ENCODE measurements at regions not wholly inside any gene's neighbourhood (a gene's known extent, or its start where the extent isn't known, plus 50 kb on each side); places are given as distances from the start of the nearest gene placed in this dataset.

GRCh38 chr10:78703593-78703992, 365.2 kb upstream of the ZMIZ1 start:
- no peak for TF ChIP-seq RAD21 (IDR thresholded peaks at IDR 0.05; ENCODE audit: low read depth)
- no peak for TF ChIP-seq SIN3A (IDR thresholded peaks at IDR 0.05; ENCODE audit: low read depth)
- no peak for TF ChIP-seq ELF1 (IDR thresholded peaks at IDR 0.05; ENCODE audit: borderline replicate concordance, low read depth)
- no peak for TF ChIP-seq ZNF274 (IDR thresholded peaks at IDR 0.05; ENCODE audit: low read depth, low read length)
- TF ChIP-seq, protein P1, sequence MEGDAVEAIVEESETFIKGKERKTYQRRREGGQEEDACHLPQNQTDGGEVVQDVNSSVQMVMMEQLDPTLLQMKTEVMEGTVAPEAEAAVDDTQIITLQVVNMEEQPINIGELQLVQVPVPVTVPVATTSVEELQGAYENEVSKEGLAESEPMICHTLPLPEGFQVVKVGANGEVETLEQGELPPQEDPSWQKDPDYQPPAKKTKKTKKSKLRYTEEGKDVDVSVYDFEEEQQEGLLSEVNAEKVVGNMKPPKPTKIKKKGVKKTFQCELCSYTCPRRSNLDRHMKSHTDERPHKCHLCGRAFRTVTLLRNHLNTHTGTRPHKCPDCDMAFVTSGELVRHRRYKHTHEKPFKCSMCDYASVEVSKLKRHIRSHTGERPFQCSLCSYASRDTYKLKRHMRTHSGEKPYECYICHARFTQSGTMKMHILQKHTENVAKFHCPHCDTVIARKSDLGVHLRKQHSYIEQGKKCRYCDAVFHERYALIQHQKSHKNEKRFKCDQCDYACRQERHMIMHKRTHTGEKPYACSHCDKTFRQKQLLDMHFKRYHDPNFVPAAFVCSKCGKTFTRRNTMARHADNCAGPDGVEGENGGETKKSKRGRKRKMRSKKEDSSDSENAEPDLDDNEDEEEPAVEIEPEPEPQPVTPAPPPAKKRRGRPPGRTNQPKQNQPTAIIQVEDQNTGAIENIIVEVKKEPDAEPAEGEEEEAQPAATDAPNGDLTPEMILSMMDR (IDR thresholded peaks at IDR 0.05 in 2 of 3, conservative IDR thresholded peaks at IDR 0.05 in 1 of 3; ENCODE audit: borderline replicate concordance in 1 of 3, insufficient read depth in 1 of 3, low read depth in 2 of 3, low read length in 2 of 3) = no peak
- TF ChIP-seq TCF7L2 (IDR thresholded peaks at IDR 0.05; ENCODE audit: borderline replicate concordance, extremely low read depth, insufficient read depth, insufficient read length) = no peak
- TF ChIP-seq EZH2phosphoT487 (IDR thresholded peaks at IDR 0.05; ENCODE audit: borderline replicate concordance) = no peak
- no peak for TF ChIP-seq CBX3 (IDR thresholded peaks at IDR 0.05; ENCODE audit: low read depth)
- no peak for TF ChIP-seq ZFX (IDR thresholded peaks at IDR 0.05)
- TF ChIP-seq, protein P2, sequence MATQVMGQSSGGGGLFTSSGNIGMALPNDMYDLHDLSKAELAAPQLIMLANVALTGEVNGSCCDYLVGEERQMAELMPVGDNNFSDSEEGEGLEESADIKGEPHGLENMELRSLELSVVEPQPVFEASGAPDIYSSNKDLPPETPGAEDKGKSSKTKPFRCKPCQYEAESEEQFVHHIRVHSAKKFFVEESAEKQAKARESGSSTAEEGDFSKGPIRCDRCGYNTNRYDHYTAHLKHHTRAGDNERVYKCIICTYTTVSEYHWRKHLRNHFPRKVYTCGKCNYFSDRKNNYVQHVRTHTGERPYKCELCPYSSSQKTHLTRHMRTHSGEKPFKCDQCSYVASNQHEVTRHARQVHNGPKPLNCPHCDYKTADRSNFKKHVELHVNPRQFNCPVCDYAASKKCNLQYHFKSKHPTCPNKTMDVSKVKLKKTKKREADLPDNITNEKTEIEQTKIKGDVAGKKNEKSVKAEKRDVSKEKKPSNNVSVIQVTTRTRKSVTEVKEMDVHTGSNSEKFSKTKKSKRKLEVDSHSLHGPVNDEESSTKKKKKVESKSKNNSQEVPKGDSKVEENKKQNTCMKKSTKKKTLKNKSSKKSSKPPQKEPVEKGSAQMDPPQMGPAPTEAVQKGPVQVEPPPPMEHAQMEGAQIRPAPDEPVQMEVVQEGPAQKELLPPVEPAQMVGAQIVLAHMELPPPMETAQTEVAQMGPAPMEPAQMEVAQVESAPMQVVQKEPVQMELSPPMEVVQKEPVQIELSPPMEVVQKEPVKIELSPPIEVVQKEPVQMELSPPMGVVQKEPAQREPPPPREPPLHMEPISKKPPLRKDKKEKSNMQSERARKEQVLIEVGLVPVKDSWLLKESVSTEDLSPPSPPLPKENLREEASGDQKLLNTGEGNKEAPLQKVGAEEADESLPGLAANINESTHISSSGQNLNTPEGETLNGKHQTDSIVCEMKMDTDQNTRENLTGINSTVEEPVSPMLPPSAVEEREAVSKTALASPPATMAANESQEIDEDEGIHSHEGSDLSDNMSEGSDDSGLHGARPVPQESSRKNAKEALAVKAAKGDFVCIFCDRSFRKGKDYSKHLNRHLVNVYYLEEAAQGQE (IDR thresholded peaks at IDR 0.05; ENCODE audit: low read depth) = no peak
- TF ChIP-seq FOSL1 (IDR thresholded peaks at IDR 0.05; ENCODE audit: low read depth) = no peak
- no peak for TF ChIP-seq EZH2 (IDR thresholded peaks at IDR 0.05)
- TF ChIP-seq ZBTB33 (IDR thresholded peaks at IDR 0.05; ENCODE audit: extremely low read depth, insufficient replicate concordance, low read length) = no peak
- no peak for TF ChIP-seq YY1 (IDR thresholded peaks at IDR 0.05; ENCODE audit: extremely low read depth, insufficient replicate concordance, low read depth, low read length)
- no peak for TF ChIP-seq JUND (IDR thresholded peaks at IDR 0.05)
- TF ChIP-seq EGR1 (IDR thresholded peaks at IDR 0.05; ENCODE audit: low read depth) = no peak
- TF ChIP-seq POLR2AphosphoS5 (IDR thresholded peaks at IDR 0.05; ENCODE audit: low read depth, low read length) = no peak
- no peak for TF ChIP-seq POLR2A (IDR thresholded peaks at IDR 0.05; ENCODE audit: borderline replicate concordance, extremely low read depth, insufficient read depth, insufficient read length)
- no peak overlapping the region for H2AFZ ChIP-seq (ENCODE audit: low read depth, low read length, poor library complexity, severe bottlenecking)
- H3K9me3 ChIP-seq (ENCODE audit: control insufficient read depth in 1 of 2, insufficient read depth in 1 of 2, low read depth in 1 of 2, low read length in 2 of 2) = no peaks in the 10 kb centered on the region
- DNase-seq (ENCODE audit: low read depth, low spot score) (no peak), ATAC-seq (no peak)
- RAD21 ChIA-PET (ENCODE audit: low non-redundant PET in 1 of 2, low total read pairs in 2 of 2, uncharacterized antibody in 2 of 2, unreplicated experiment in 2 of 2) = no interaction called here
- no peak overlapping the region for H3K9ac ChIP-seq (ENCODE audit: low read length)
- H3K9me2 ChIP-seq (ENCODE audit: insufficient read depth) = no peaks in the 10 kb centered on the region
- no TSS peak for BruUV-seq (replicated peaks)
- peaks cover 0 to 14% of the 10 kb centered on the region in 2 experiments; a peak in 2 of 4 replicates for H3K4me1 ChIP-seq (ENCODE audit: control insufficient read depth in 1 of 2, insufficient read depth in 2 of 2, low read length in 2 of 2)
- H3K27ac ChIP-seq (ENCODE audit: low read depth, low read length) = no peak overlapping the region
- no peaks in the 10 kb centered on the region; the same call in 1 of the 2 replicates for H3K27me3 ChIP-seq (ENCODE audit: insufficient read depth, low read length)
- H3K4me2 ChIP-seq (ENCODE audit: low read length) = no peak overlapping the region
- H3K36me3 ChIP-seq (ENCODE audit: control insufficient read depth in 1 of 2, insufficient read depth in 2 of 2, low read length in 2 of 2) = no peaks in the 10 kb centered on the region
- POLR2A ChIA-PET = no interaction called here
- H4K20me1 ChIP-seq (ENCODE audit: insufficient read depth) = no peaks in the 10 kb centered on the region
- no peak overlapping the region for H3K4me3 ChIP-seq (replicated peaks in 1 of 2; ENCODE audit: low read depth in 1 of 2, low read length in 2 of 2)
- no peaks in the 10 kb centered on the region for H3K79me2 ChIP-seq (ENCODE audit: insufficient read depth, low read length)
- intact Hi-C loops (cut with micrococcal nuclease) = no loop called here
- CTCF ChIA-PET = no interaction called here

Data from HCT116 (cell line).